Activated CD4-positive, alpha-beta T cell treated with anti-CD3 and anti-CD28 coated beads, Interleukin-2, amount 10 ng/mL, durations not matched to agents 24 days and 14 days (primary cell): ENCODE measurements at regions not wholly inside any gene's neighbourhood (a gene's known extent, or its start where the extent isn't known, plus 50 kb on each side); places are given as distances from the start of the nearest gene placed in this dataset.
A peak's percentile ranks its signal among the peaks of the same experiment; 100 is the strongest.

Source experiments
- DNase-seq: peaks from one replicate; pipeline ENCODE4 v3.0.0; 2022
- H3K27ac Mint-ChIP-seq: one replicate; pipeline ENCODE4 v1.8.0; 2022; ENCODE audit warnings: mild to moderate bottlenecking, mixed read lengths
- H3K27me3 Mint-ChIP-seq: one replicate; pipeline ENCODE4 v1.8.0; 2022; ENCODE audit warnings: mixed read lengths
- H3K36me3 Mint-ChIP-seq: one replicate; pipeline ENCODE4 v1.8.0; 2022; ENCODE audit warnings: low read depth, mild to moderate bottlenecking, mixed read lengths
- H3K4me1 Mint-ChIP-seq: one replicate; pipeline ENCODE4 v1.8.0; 2021; ENCODE audit warnings: mixed read lengths
- H3K4me3 Mint-ChIP-seq: one replicate; pipeline ENCODE4 v1.8.0; 2022; ENCODE audit warnings: mild to moderate bottlenecking, moderate library complexity, mixed read lengths
- H3K9me3 Mint-ChIP-seq: one replicate; pipeline ENCODE4 v1.8.0; 2021; ENCODE audit warnings: mixed read lengths
- intact Hi-C: fragments of 100-400 bp; cut with micrococcal nuclease; formaldehyde crosslinking; loops from one replicate; pipeline ENCODE4 v1.15.1; 2023

DNA sequence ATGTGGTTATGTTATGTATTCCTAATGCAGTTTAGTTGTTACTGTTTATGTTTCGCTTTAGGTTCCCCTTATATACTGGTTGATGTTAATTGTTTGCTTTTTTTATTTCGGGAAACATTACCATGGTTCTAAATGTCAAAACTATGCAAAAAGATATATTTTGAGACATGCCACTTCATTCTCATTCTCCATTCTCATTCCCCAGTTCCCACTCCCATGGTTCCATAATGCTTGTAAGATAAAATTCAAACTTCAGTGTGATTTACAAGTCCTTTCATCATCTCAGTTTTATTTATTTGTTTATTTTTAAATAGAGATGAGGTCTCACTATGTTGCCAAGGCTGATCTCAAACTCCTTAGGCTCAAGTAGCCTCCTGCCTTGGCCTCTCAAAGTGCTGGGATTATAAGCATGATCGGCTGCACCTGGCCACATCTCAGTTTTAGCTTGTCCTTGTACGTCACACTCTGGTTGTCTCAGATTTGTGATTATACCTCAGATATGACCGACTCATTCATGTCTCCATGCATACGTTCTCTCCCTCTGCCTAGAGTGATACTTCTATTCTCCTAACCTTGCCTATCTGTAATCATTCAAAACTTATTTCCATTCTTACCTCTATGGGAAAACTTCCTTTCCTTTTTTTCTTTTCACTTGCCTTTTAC is 407.8 kb upstream of the RGS6 start:
- Mint-ChIP-seq H3K27me3 (no peaks in the 10 kb centered on the region), H3K27ac (no peak overlapping the region), H3K36me3 (peaks cover 20% of the 10 kb centered on the region), H3K4me1 (peaks cover 20% of the 10 kb centered on the region), H3K9me3 (no peaks in the 10 kb centered on the region), H3K4me3 (no peak overlapping the region)
- no peak for DNase-seq
- intact Hi-C loops = loop anchor here (2.0 to 5.0 kb wide), 2 partner anchors 30 to 52 kb away; no protein-coding TSS in a partner anchor

DNA sequence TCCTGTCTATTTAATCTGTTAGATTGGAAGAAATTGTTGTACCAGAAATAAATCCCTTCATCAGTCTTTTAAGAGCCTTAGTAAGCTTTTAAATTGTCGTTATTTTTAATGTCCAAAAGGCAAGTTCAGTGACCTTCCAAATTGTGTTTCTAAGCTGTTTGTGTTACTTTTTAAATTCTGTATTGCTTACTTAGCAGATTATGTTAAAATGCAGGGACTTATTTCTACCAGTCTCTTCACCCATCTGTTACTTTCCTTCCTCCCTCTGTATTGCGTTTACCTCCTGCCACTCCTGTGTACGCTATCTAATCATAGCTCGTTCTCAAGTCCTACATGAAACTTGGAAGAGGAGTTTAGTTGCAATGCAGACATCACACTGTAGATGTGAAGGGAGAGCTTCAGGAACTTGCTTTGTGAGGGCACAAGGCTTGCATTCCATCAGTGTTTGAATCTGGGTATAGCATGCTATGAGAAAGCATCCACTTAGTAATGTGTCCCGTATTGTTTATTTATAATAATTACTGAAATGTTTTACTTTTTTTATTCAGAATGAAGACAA is 406.5 kb upstream of the RGS6 start:
- H3K4me3 Mint-ChIP-seq = no peak overlapping the region
- H3K27ac Mint-ChIP-seq = no peak overlapping the region
- H3K9me3 Mint-ChIP-seq = no peaks in the 10 kb centered on the region
- intact Hi-C loops = loop anchor here (2.0 kb wide), 1 partner anchor 29 kb away; no protein-coding TSS in a partner anchor
- H3K4me1 Mint-ChIP-seq = peaks cover 25% of the 10 kb centered on the region
- no peaks in the 10 kb centered on the region for H3K27me3 Mint-ChIP-seq
- DNase-seq = no peak
- peaks cover 31% of the 10 kb centered on the region for H3K36me3 Mint-ChIP-seq

DNA sequence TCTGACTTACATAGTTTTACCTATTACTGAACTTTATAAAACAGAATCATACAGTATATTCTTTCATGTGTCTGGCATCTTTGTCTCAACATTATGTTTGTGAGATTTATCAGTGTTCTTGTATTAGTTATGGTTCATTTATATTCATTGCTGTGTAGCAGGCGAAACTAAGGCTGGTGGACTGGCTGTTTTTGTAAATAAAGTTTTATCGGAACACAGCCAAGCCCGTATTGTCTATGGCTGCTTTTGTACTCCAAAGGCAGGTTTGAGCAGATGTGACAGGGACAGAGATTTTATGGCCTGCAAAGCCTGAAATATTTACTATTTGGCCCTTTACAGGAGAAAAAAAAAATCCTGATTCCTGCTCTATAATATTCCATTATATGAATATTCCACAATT is 405.8 kb upstream of the RGS6 start:
- peaks cover 23% of the 10 kb centered on the region for H3K4me1 Mint-ChIP-seq
- H3K36me3 Mint-ChIP-seq = peaks cover 33% of the 10 kb centered on the region
- no peak overlapping the region for H3K4me3 Mint-ChIP-seq
- no peaks in the 10 kb centered on the region for H3K27me3 Mint-ChIP-seq
- no peak overlapping the region for H3K27ac Mint-ChIP-seq
- intact Hi-C loops = no loop called here
- DNase-seq = no peak
- H3K9me3 Mint-ChIP-seq = no peaks in the 10 kb centered on the region

DNA sequence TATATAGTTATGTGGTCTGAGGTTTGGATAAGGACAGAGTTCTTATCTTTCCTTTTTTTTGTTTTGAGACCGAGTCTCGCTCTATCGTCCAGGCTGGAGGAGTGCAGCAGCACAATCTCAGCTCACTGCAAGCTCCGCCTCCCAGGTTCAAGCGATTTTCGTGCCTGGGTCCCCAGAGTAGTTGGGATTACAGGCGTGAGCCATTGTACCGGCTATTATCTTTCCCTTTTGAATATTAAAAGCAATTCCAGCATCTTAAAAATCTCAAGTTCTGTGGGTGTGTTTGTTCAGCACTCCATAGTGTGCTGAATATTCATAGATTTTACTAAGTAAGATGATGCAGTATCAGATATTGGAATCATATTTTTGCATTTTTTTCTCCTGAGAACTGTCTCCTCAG is 404.4 kb upstream of the RGS6 start:
- intact Hi-C loops = no loop called here
- Mint-ChIP-seq H3K27me3 (no peaks in the 10 kb centered on the region), H3K9me3 (no peaks in the 10 kb centered on the region), H3K27ac (no peak overlapping the region), H3K4me1 (peaks cover 21% of the 10 kb centered on the region), H3K4me3 (no peak overlapping the region), H3K36me3 (peaks cover 39% of the 10 kb centered on the region)
- no peak for DNase-seq

DNA sequence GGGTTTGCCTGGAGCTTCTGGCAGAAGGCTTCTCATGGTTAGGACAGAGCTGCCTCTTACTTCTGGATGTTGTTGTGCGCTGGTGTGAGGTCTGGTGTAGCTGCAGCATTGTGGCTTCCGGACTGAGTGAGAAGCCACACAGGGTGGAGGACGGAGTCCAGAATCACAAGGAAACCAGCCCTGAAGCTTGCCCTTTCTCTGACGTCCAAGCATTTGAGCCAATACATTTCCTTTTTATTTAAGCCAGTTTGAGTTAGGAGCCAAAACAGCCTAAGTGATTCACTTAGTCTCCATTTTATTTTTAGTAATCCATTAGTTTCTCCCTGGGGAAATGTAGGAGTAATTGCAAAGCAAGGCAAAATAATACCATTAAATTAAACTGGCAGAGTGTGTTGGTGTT is 402.4 kb upstream of the RGS6 start:
- Mint-ChIP-seq H3K36me3 (peaks cover 32% of the 10 kb centered on the region), H3K27ac (no peak overlapping the region), H3K4me3 (no peak overlapping the region), H3K9me3 (no peaks in the 10 kb centered on the region), H3K27me3 (no peaks in the 10 kb centered on the region), H3K4me1 (peaks cover 7% of the 10 kb centered on the region)
- no peak for DNase-seq
- intact Hi-C loops = no loop called here

DNA sequence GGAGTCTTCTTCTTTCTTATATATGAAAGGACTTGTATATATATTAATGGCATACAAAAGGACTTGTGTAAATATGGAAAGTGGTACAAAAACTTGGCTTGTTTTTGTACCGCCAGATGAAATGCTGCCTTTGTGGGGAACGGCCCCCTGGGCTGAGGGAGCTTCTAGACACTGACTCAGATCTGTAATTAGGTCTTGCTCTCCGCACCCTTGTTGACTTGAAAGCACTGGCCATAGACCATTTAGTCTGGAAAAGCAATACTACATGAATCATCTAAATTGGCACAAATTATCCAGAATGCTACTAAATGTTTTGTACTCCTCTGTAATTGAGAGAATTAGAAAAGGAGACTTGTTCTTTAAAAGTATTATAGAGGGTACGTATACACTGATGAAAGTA is 399.9 kb upstream of the RGS6 start:
- no peaks in the 10 kb centered on the region for H3K9me3 Mint-ChIP-seq
- no peak overlapping the region for H3K27ac Mint-ChIP-seq
- peaks cover 29% of the 10 kb centered on the region for H3K36me3 Mint-ChIP-seq
- intact Hi-C loops = no loop called here
- DNase-seq = no peak
- H3K27me3 Mint-ChIP-seq = no peaks in the 10 kb centered on the region
- peaks cover 9% of the 10 kb centered on the region for H3K4me1 Mint-ChIP-seq
- H3K4me3 Mint-ChIP-seq = no peak overlapping the region

DNA sequence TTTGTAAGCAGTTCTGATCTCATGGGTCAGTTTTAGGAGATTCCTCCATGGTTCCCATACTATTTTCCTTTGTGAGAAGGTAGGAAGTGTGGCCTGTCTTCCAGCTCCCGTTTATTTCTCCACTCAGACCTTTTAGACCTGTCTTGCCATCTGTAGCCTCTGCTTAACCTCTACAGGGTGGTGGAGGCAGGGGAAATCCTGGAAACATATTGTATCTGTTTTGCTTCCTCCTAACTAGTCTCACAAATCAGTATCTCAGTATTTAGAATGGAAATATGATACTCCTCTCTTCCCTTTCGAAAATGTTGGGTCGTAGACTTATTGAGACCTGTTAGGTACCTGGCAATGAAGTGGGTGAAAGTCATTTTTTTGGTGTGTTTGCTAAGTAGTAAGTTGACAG is 399.4 kb upstream of the RGS6 start:
- DNase-seq = no peak
- intact Hi-C loops = no loop called here
- Mint-ChIP-seq H3K9me3 (no peaks in the 10 kb centered on the region), H3K27ac (peak overlapping the region; percentile 11), H3K27me3 (no peaks in the 10 kb centered on the region), H3K36me3 (peaks cover 29% of the 10 kb centered on the region), H3K4me3 (no peak overlapping the region), H3K4me1 (peaks cover 12% of the 10 kb centered on the region)

DNA sequence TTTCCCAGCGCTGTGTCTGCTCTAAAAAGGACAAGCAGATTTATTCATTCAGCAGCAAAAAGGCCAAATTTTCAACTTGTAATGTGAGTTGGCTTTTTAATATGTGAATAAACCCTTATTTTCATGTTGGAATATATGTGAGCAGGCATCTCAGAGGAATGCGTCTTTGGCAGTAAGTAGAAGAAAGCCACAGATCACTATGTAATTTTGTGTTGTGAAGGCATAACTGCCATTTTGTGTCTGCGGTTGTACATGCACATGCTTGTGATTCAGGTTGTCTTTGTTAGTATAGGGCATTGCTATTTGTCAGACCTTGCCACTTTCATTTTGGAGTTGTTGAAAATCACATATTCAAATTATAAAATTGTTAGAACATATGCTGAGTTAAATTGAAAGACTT is 398.8 kb upstream of the RGS6 start:
- DNase-seq = no peak
- intact Hi-C loops = no loop called here
- H3K4me1 Mint-ChIP-seq = peaks cover 15% of the 10 kb centered on the region
- peaks cover 29% of the 10 kb centered on the region for H3K36me3 Mint-ChIP-seq
- H3K27ac Mint-ChIP-seq = no peak overlapping the region
- H3K4me3 Mint-ChIP-seq = no peak overlapping the region
- H3K27me3 Mint-ChIP-seq = no peaks in the 10 kb centered on the region
- no peaks in the 10 kb centered on the region for H3K9me3 Mint-ChIP-seq

DNA sequence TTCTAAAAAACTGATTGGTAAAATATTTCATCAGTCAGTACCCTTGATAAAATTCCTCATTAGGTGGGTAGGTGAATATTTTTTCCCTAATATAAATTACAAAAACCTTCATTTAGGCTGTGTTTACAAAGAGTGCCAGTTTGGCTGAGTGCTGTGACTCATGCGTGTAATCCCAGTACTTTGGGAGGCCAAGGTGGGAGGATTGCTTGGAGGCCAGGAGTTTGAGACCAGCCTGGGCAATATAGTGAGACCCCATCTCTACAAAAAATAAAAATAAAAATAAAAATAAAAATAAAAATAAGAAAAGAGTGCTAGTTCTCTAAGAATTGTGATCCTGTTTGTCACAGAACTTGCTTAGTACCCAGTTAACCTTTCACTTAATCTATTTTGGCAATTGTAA is 398.4 kb upstream of the RGS6 start:
- peaks cover 29% of the 10 kb centered on the region for H3K36me3 Mint-ChIP-seq
- no peaks in the 10 kb centered on the region for H3K9me3 Mint-ChIP-seq
- peaks cover 19% of the 10 kb centered on the region for H3K4me1 Mint-ChIP-seq
- H3K27ac Mint-ChIP-seq = no peak overlapping the region
- no peaks in the 10 kb centered on the region for H3K27me3 Mint-ChIP-seq
- intact Hi-C loops = no loop called here
- no peak for DNase-seq
- no peak overlapping the region for H3K4me3 Mint-ChIP-seq

DNA sequence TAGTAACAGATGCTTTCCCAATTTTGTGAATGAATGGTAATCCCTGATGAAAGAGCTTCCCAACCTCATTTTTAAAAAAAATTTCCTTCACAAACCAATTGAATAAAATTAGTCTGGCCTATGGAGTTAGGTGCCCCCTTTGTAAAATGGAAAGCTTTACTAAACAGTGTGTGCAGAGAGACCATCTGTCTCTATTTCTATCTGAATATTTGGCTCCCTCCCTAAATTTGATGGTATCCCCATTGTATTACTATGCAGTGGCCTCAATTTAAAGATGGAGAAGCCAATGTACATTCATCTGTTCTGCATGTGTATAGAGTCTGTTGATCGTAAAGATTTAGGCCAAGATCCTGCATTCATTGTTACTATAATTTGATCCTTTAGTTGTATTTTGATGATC is 397.7 kb upstream of the RGS6 start:
- intact Hi-C loops = no loop called here
- no peak for DNase-seq
- Mint-ChIP-seq H3K4me1 (peaks cover 20% of the 10 kb centered on the region), H3K4me3 (no peak overlapping the region), H3K9me3 (no peaks in the 10 kb centered on the region), H3K27me3 (no peaks in the 10 kb centered on the region), H3K36me3 (peaks cover 27% of the 10 kb centered on the region), H3K27ac (no peak overlapping the region)

DNA sequence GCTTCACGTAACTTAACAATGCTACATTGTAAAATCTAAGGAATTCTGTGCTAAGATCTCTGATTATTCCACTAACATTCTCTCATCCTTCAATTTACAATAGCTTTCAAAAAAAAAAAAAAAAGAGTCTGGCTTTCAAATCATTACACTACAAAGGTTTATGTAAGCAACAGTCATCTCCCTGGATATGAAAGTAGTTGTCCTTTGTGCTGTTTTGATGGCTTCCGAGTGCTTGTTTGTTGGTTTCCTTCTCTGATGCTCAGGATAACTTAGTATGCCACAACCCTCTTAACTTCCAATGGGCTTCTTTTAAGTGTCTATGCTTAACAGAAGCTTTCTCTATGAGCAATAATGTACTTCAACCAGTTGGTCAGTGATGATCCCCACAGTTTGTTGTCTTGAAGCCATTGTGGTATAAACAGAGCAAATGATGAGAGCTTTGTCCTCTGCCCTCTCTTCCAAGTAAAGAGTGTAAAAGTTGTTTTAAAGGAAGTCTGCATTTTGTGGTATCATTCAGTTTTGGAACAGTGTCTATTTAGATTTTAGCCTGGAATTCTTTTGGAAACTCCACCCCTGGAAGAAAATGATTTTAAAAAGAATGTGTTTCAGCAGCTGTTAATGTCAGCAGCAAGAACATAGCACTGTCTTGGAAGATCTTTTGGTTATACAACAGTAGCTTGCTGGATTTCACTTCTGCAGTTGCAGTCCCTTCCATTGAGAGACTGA is 396.1 kb upstream of the RGS6 start:
- no peak for DNase-seq
- Mint-ChIP-seq H3K9me3 (no peaks in the 10 kb centered on the region), H3K27me3 (no peaks in the 10 kb centered on the region), H3K4me1 (peaks cover 16% of the 10 kb centered on the region), H3K4me3 (no peak overlapping the region), H3K27ac (no peak overlapping the region), H3K36me3 (peaks cover 14% of the 10 kb centered on the region)
- intact Hi-C loops = no loop called here

DNA sequence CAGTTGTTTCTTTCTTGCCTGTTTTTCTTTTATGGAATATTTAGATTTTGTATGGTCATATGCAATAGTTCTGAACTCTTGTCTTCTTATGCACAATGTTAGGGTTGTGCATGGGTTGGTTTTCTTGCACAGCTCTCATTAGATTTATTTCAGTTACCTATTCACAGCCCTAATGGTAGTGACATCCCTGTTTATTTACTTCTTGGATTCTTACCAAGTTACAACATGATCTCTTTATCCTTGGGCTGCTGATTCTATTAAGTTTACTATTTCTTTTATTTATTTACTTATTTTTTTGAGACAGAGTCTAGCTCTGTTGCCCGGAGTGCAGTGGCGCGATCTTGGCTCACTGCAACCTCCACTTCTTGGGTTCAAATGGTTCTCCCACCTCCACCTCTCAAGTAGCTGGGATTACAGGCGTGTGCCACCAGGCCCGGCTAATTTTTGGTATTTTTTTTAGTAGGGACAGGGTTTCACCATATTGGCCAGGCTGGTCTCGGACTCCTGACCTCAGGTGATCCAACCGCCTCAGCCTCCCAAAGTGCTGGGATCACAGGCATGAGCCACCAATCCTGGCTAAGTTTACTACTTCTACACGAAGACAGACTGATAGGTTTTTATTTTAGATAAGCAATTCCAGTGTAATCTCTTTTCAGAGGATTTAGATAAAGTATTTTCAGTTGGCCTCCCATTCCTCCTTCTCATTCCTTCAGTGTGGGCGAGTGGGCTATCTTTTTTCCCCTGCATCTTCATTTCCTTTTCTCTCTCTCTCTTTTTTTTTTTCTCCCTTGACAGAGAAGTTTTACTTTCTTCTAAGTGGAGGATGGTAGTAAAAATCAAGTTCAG is 395.1 kb upstream of the RGS6 start:
- Mint-ChIP-seq H3K27me3 (no peaks in the 10 kb centered on the region), H3K4me1 (peaks cover 17% of the 10 kb centered on the region), H3K27ac (no peak overlapping the region), H3K4me3 (no peak overlapping the region), H3K36me3 (peaks cover 9% of the 10 kb centered on the region), H3K9me3 (no peaks in the 10 kb centered on the region)
- intact Hi-C loops = no loop called here
- DNase-seq = no peak

DNA sequence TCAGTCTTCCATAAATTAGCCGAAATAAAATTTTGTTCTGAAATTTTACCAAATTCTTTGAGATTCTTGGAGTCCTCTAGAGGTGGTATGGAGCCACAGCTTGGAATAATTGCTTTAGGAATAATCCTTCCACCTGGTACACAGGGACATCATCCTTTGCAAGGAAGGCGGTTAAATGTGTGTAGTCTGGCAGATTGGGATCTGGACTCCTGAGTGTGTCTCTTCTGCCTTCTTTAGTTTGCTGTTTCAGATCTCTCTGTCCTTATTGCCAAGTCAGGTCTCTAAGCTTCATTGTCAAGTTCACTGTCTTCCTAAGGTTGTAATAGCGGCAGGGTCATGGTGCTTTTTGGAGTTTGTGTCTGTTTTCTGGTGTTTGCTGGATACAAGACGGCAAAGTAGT is 393.9 kb upstream of the RGS6 start:
- H3K27me3 Mint-ChIP-seq = no peaks in the 10 kb centered on the region
- no peak overlapping the region for H3K4me3 Mint-ChIP-seq
- peaks cover 24% of the 10 kb centered on the region for H3K4me1 Mint-ChIP-seq
- H3K9me3 Mint-ChIP-seq = no peaks in the 10 kb centered on the region
- intact Hi-C loops = no loop called here
- H3K27ac Mint-ChIP-seq = no peak overlapping the region
- H3K36me3 Mint-ChIP-seq = peaks cover 3% of the 10 kb centered on the region
- no peak for DNase-seq
